Endodermal cell (in vitro differentiated cells): ENCODE measurements at regions not wholly inside any gene's neighbourhood (a gene's known extent, or its start where the extent isn't known, plus 50 kb on each side); places are given as distances from the start of the nearest gene placed in this dataset.

Experiments
- DNase-seq: peaks from one replicate; pipeline ENCODE4 v3.0.0-alpha.2; 2017
- H3K27ac ChIP-seq: 2 replicates; pipeline ENCODE4 v1.5.1; 2013; ENCODE audit warnings: mild to moderate bottlenecking, low read depth, low read length, moderate library complexity
- H3K27me3 ChIP-seq: 2 replicates; pipeline ENCODE4 v1.6.1; 2013; ENCODE audit warnings: mild to moderate bottlenecking, low read length, moderate library complexity; ENCODE audit not compliant: insufficient read depth, control insufficient read depth, poor library complexity, severe bottlenecking
- H3K36me3 ChIP-seq: 2 replicates; pipeline ENCODE4 v1.7.0; 2013; ENCODE audit warnings: mild to moderate bottlenecking, low read length, moderate library complexity; ENCODE audit not compliant: control insufficient read depth, insufficient read depth
- H3K4me1 ChIP-seq: one replicate; pipeline ENCODE4 v1.7.0; 2013; ENCODE audit warnings: low read length; ENCODE audit not compliant: control insufficient read depth, insufficient read depth
- H3K4me3 ChIP-seq: 2 replicates; pipeline ENCODE4 v1.5.1; 2013; ENCODE audit warnings: mild to moderate bottlenecking, low read length, moderate library complexity
- H3K9ac ChIP-seq: 2 replicates; pipeline ENCODE4 v1.6.1; 2013; ENCODE audit warnings: mild to moderate bottlenecking, low read length, moderate library complexity; ENCODE audit not compliant: poor library complexity, severe bottlenecking; ENCODE audit errors: extremely low read depth
- H3K9me3 ChIP-seq: 2 replicates; pipeline ENCODE4 v1.6.1; 2013; ENCODE audit warnings: mild to moderate bottlenecking, low read length, moderate library complexity; ENCODE audit not compliant: control insufficient read depth
- H3K27ac Mint-ChIP-seq: 2 replicates; pipeline ENCODE4 v1.8.0; 2020; ENCODE audit warnings: mixed read lengths
- H3K27me3 Mint-ChIP-seq: 2 replicates; pipeline ENCODE4 v1.8.0; 2021; ENCODE audit warnings: mild to moderate bottlenecking, mixed read lengths; ENCODE audit not compliant: insufficient read depth
- H3K36me3 Mint-ChIP-seq: 2 replicates; pipeline ENCODE4 v1.8.0; 2020; ENCODE audit warnings: low read depth, mixed read lengths
- H3K4me1 Mint-ChIP-seq: 2 replicates; pipeline ENCODE4 v1.8.0; 2020; ENCODE audit warnings: mixed read lengths
- H3K4me3 Mint-ChIP-seq: 2 replicates; pipeline ENCODE4 v1.8.0; 2020; ENCODE audit warnings: mild to moderate bottlenecking, moderate library complexity, mixed read lengths
- H3K9me3 Mint-ChIP-seq: 2 replicates; pipeline ENCODE4 v1.8.0; 2020; ENCODE audit warnings: mild to moderate bottlenecking, mixed read lengths
- CTCF ChIP-seq: fragments of 200-600 bp; sonication (generic); conservative IDR thresholded peaks from 2 replicates; pipeline ENCODE4 v1.5.0; 2021; ENCODE audit warnings: antibody characterized with exemption, mild to moderate bottlenecking
- WGBS, 2 experiments: methylation state at CpG; one replicate each; pipeline versions ENCODE4 v1.1.5 to v1.1.7; 2013; ENCODE audit warnings: missing lambda C conversion rate in 2 of 2, mixed read lengths in 1 of 2; ENCODE audit not compliant: insufficient coverage in 1 of 2, insufficient read length in 1 of 2; 5-methylcytosine and 5-hydroxymethylcytosine counted together

DNA sequence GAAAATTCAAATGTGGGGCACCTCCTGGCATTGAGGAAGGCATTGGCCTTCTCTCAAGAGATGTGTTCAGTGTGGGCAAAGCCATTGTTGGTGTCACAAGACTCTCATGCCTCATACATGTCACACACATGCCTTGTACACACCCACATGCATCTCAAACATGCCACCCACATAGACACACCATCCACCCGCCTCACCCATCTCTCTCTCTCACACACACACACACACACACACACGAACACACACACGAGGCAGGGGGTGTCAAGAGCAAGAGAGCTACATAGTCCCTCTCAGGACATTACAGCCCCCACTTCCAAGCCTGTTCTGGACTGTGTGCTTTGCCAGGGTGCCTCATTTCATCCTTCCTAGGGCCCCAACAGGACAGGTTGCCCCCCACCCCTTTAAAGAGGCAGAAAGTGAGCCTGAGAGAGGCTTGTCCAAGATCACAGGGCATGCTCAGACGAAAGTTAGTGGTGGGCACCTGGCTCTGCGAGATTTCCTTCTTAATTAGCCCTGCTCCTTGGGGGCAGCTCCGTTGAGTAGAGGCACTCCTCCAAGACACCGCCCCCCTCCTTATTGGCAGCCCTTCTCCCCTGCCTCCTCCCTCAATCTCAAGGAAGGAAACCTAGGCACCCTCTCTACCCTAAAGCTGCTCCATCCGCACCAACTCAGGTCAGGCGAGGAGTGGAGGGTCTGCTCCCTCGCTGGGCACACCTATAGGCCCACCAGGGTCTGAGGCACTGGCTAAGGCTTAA, 50.5 kb upstream of the CCDC174 start:
- H3K27me3 Mint-ChIP-seq = peaks cover 72% of the 10 kb centered on the region
- H3K4me1 Mint-ChIP-seq = peaks cover 3% of the 10 kb centered on the region
- no peak for DNase-seq
- no peak for TF ChIP-seq CTCF
- H3K36me3 Mint-ChIP-seq = no peaks in the 10 kb centered on the region
- H3K9me3 ChIP-seq = no peaks in the 10 kb centered on the region
- peaks cover 64% of the 10 kb centered on the region for H3K27me3 ChIP-seq
- H3K9ac ChIP-seq = no peak overlapping the region
- no peak overlapping the region for H3K27ac ChIP-seq
- no peaks in the 10 kb centered on the region for H3K4me1 ChIP-seq
- no peak overlapping the region for H3K4me3 ChIP-seq
- WGBS, 2 experiments = 84 to 85% methylated on average over 4 to 10 of the region's 10 CpGs
- H3K9me3 Mint-ChIP-seq = no peaks in the 10 kb centered on the region
- H3K4me3 Mint-ChIP-seq = no peak overlapping the region
- H3K27ac Mint-ChIP-seq = no peak overlapping the region
- no peaks in the 10 kb centered on the region for H3K36me3 ChIP-seq

DNA sequence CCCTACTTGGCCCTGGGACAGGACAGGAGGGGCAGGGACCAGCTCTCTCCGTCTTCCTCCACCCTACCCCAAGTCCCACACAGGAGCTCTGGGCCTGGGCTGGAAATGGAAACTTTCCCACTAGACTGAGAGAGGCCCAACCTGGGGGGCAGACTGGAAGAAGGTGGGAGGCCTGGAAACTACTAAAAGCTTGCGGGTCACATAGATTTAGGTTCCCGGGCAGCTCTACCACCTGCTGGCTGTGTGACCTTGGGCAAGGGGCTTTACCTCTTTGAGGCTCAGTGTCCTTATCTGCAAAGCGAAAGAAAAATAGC, 49.9 kb upstream of the CCDC174 start:
- DNase-seq = peak; percentile 78
- Mint-ChIP-seq H3K27me3 (peaks cover 68% of the 10 kb centered on the region), H3K4me1 (peaks cover 6% of the 10 kb centered on the region), H3K4me3 (peak overlapping the region; percentile 45), H3K36me3 (no peaks in the 10 kb centered on the region), H3K9me3 (no peaks in the 10 kb centered on the region), H3K27ac (no peak overlapping the region)
- Histone ChIP-seq H3K9me3 (no peaks in the 10 kb centered on the region), H3K27ac (no peak overlapping the region), H3K9ac (no peak overlapping the region), H3K4me1 (no peaks in the 10 kb centered on the region), H3K27me3 (peaks cover 64% of the 10 kb centered on the region), H3K36me3 (no peaks in the 10 kb centered on the region), H3K4me3 (no peak overlapping the region)
- whole genome bisulfite sequencing, 2 experiments = 69 to 83% methylated on average over 2 to 4 of the region's 4 CpGs
- TF ChIP-seq CTCF = no peak
